ENCODE measurements at regions not wholly inside any gene's neighbourhood (a gene's known extent, or its start where the extent isn't known, plus 50 kb on each side); places are given as distances from the start of the nearest gene placed in this dataset.

DNA sequence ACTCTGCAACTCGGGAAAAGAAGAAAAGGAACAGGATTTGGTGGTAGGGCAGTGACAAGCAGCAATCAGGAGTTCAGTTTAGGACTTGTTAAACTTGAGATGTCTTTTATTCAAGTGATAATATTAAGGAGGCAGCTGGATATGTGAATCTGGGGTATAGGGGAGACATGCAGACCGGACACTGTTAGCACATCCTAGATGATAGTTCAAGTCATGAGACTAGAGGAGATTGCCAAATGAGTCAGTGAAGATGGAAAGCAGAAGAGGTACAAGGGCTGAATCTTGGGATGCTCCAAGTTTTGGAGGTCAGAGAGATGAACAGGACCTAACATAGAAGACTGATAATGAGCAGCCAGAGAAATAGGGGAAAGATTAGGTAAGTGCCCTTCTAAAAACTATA lies 69.5 kb upstream of the PSME4 start:
- TF ChIP-seq SUZ12 (IDR thresholded peaks at IDR 0.05; ENCODE audit: extremely low read depth, insufficient read depth, insufficient read length) (no peak), ZNF274 (IDR thresholded peaks at IDR 0.05; ENCODE audit: low read depth, low read length) (no peak)

Data from NT2/D1 (cell line).